GM12892 (cell line): ENCODE measurements at regions not wholly inside any gene's neighbourhood (a gene's known extent, or its start where the extent isn't known, plus 50 kb on each side); places are given as distances from the start of the nearest gene placed in this dataset.

Experiments
- POLR2A ChIP-seq: IDR thresholded peaks from 2 replicates; pipeline ENCODE4 v1.6.1; 2011; ENCODE audit warnings: low read depth, low read length, control low read depth
- POLR2AphosphoS5 ChIP-seq: IDR thresholded peaks from 2 replicates; pipeline ENCODE4 v1.6.1; 2011; ENCODE audit warnings: low read depth, low read length, control low read depth
- TAF1 ChIP-seq: IDR thresholded peaks from 2 replicates; pipeline ENCODE4 v1.6.1; 2011; ENCODE audit warnings: low read depth, mild to moderate bottlenecking, control low read depth, low read length, borderline replicate concordance

GRCh38 chr11:45736424-45736823 lies 68.5 kb upstream of the SLC35C1 start:
- no peak for TF ChIP-seq POLR2A
- no peak for TF ChIP-seq POLR2AphosphoS5
- no peak for TF ChIP-seq TAF1
